GM12878 (cell line): ENCODE measurements at regions not wholly inside any gene's neighbourhood (a gene's known extent, or its start where the extent isn't known, plus 50 kb on each side); places are given as distances from the start of the nearest gene placed in this dataset.

Source experiments
- ATAC-seq: fragments of 200-7000 bp; cut with Tn5 transposase; 3 replicates; pipeline ENCODE4 v1.9.1; 2020; ENCODE audit warnings: mild to moderate bottlenecking, moderate library complexity
- BruUV-seq: library from RNA; stranded (reverse); fragments of 400-500 nt; replicated peaks from 2 replicates; lab custom pipeline; 2021; lab: Mats Ljungman, UMichigan
- CTCF ChIA-PET: fragments of 300-600 bp; sonication (Branson Sonifier 250); formaldehyde crosslinking; extraction: SDS; loops from one replicate; lab custom pipeline; 2021; ENCODE audit warnings: inconsistent platforms; lab: Yijun Ruan, JAX
- POLR2A ChIA-PET: fragments of 350-600 bp; formaldehyde crosslinking; extraction: SDS; loops from one replicate; lab custom pipeline; 2021; ENCODE audit warnings: inconsistent platforms; lab: Charles Lee
- RAD21 ChIA-PET: fragments of 300-600 bp; sonication (Branson Sonifier 250); formaldehyde crosslinking; loops from one replicate; lab custom pipeline; 2023; ENCODE audit warnings: antibody characterized with exemption; ENCODE audit not compliant: unreplicated experiment; lab: Charles Lee
- SMC1A ChIA-PET: fragments of 300-600 bp; sonication (Branson Sonifier 250); formaldehyde crosslinking; loops from one replicate; lab custom pipeline; 2023; ENCODE audit not compliant: unreplicated experiment, uncharacterized antibody; lab: Charles Lee
- DNase-seq: peaks from one replicate; pipeline ENCODE4 v3.0.0-alpha.2; 2011; ENCODE audit warnings: low read depth, low spot score
- FAIRE-seq: peaks from 3 replicates; lab custom pipeline; 2011; peaks lifted over from hg19 to GRCh38; lab: Jason Lieb, UNC
- H2AFZ ChIP-seq: 2 replicates; pipeline ENCODE4 v1.6.0; 2011; ENCODE audit warnings: low read depth, low read length, control low read depth; ENCODE audit not compliant: control insufficient read depth
- H3K27ac ChIP-seq: 2 replicates; pipeline ENCODE4 v1.5.1; 2011; ENCODE audit warnings: control low read depth; ENCODE audit not compliant: control insufficient read depth, insufficient read depth
- H3K27me3 ChIP-seq, 2 experiments: replicated peaks in 1 of 2; 2 replicates each; pipeline versions ENCODE4 v1.6.0 to v1.6.1; 2011; ENCODE audit warnings: low read length in 1 of 2; ENCODE audit not compliant: control insufficient read depth in 2 of 2, insufficient read depth in 2 of 2
- H3K36me3 ChIP-seq, 2 experiments: 2 replicates each; pipeline ENCODE4 v1.5.1; 2011; ENCODE audit warnings: low read length in 1 of 2; ENCODE audit not compliant: control insufficient read depth in 2 of 2, insufficient read depth in 2 of 2
- H3K4me1 ChIP-seq: 2 replicates; pipeline ENCODE4 v1.6.1; 2011; ENCODE audit warnings: mild to moderate bottlenecking, low read length, moderate library complexity, mixed read lengths; ENCODE audit not compliant: control insufficient read depth, insufficient read depth
- H3K4me2 ChIP-seq: 2 replicates; pipeline ENCODE4 v1.6.0; 2011; ENCODE audit warnings: control low read depth; ENCODE audit not compliant: control insufficient read depth, insufficient read depth
- H3K4me3 ChIP-seq: fragments of 200-600 bp; sonication (generic); 2 replicates; pipeline ENCODE4 v1.5.1; 2016
- H3K79me2 ChIP-seq: 2 replicates; pipeline ENCODE4 v1.6.0; 2011; ENCODE audit warnings: low read length; ENCODE audit not compliant: control insufficient read depth, insufficient read depth
- H3K9ac ChIP-seq: 2 replicates; pipeline ENCODE4 v1.8.0; 2011; ENCODE audit warnings: low read length, control low read depth, mixed read lengths; ENCODE audit not compliant: control insufficient read depth, insufficient read depth
- H3K9me3 ChIP-seq: replicated peaks from 3 replicates; pipeline ENCODE4 v1.5.1; 2011; ENCODE audit warnings: mild to moderate bottlenecking, low read length; ENCODE audit not compliant: control insufficient read depth, insufficient read depth
- H4K20me1 ChIP-seq: 2 replicates; pipeline ENCODE4 v1.6.0; 2011; ENCODE audit not compliant: control insufficient read depth, insufficient read depth
- ASH2L ChIP-seq: fragments of 300-600, 200-600 bp; sonication (generic); IDR thresholded peaks from 2 replicates; pipeline ENCODE4 v1.6.1; 2017; ENCODE audit warnings: low read depth, mild to moderate bottlenecking, borderline replicate concordance
- CBFB ChIP-seq: IDR thresholded peaks from 2 replicates; pipeline ENCODE4 v1.6.1; 2016; ENCODE audit warnings: antibody characterized with exemption, low read depth
- CEBPZ ChIP-seq: fragments of 150-350 bp; IDR thresholded peaks from 2 replicates; pipeline ENCODE4 v1.6.1; 2016; ENCODE audit warnings: low read depth, low read length
- EP300 ChIP-seq, 2 experiments: fragments of 150-350 bp in 1 of 2; IDR thresholded peaks; 2 replicates each; pipeline ENCODE4 v1.6.1; 2011 to 2012; ENCODE audit warnings: low read depth in 2 of 2, low read length in 2 of 2, borderline replicate concordance in 1 of 2, improper control_type of control experiment in 1 of 2, inconsistent platforms in 1 of 2; ENCODE audit not compliant: control insufficient read depth in 1 of 2
- JUNB ChIP-seq: IDR thresholded peaks from 2 replicates; pipeline ENCODE4 v1.6.1; 2016; ENCODE audit warnings: antibody characterized with exemption, mild to moderate bottlenecking
- MLLT1 ChIP-seq: fragments of 450-650 bp; IDR thresholded peaks from 2 replicates; pipeline ENCODE4 v1.6.1; 2016; ENCODE audit warnings: mild to moderate bottlenecking
- NFXL1 ChIP-seq: fragments of 450-650 bp; IDR thresholded peaks from 2 replicates; pipeline ENCODE4 v1.6.1; 2017; ENCODE audit warnings: antibody characterized with exemption, mild to moderate bottlenecking, borderline replicate concordance
- NR2F1 ChIP-seq: fragments of 450-650 bp; conservative IDR thresholded peaks from 2 replicates; pipeline ENCODE4 v1.6.1; 2017; ENCODE audit warnings: mild to moderate bottlenecking
- SIN3A ChIP-seq: IDR thresholded peaks from 2 replicates; pipeline ENCODE4 v1.6.1; 2012; ENCODE audit warnings: low read depth, low read length, improper control_type of control experiment
- SMAD5 ChIP-seq: IDR thresholded peaks from 2 replicates; pipeline ENCODE4 v1.6.1; 2016; ENCODE audit warnings: antibody characterized with exemption, low read depth
- STAT1 ChIP-seq: fragments of 450-650 bp; conservative IDR thresholded peaks from 2 replicates; pipeline ENCODE4 v1.6.1; 2014; ENCODE audit warnings: antibody characterized with exemption, mild to moderate bottlenecking
- ZBTB4 ChIP-seq: fragments of 450-650 bp; formaldehyde crosslinking; IDR thresholded peaks from 2 replicates; pipeline ENCODE4 v1.4.0; 2022; ENCODE audit warnings: mild to moderate bottlenecking, moderate library complexity
- ZNF622 ChIP-seq: fragments of 450-650 bp; IDR thresholded peaks from 2 replicates; pipeline ENCODE4 v1.6.1; 2017; ENCODE audit warnings: mild to moderate bottlenecking, inconsistent platforms
- WGBS: methylation state at CpG from one replicate; pipeline ENCODE4 v1.1.6; 2016; ENCODE audit warnings: low lambda C conversion rate; ENCODE audit not compliant: insufficient replicate concordance, insufficient coverage; ENCODE audit errors: missing lambda C conversion rate; 5-methylcytosine and 5-hydroxymethylcytosine counted together
- in situ Hi-C: fragments of 300-500 bp; cut with MboI; formaldehyde crosslinking; loops from 9 replicates; pipeline ENCODE4 v1.14.3; 2018; ENCODE audit warnings: mixed read lengths
- intact Hi-C: fragments of 100-400 bp; cut with micrococcal nuclease; formaldehyde crosslinking; loops from one replicate; pipeline ENCODE4 v1.14.2; 2022; ENCODE audit not compliant: unreplicated experiment

- TF ChIP-seq NR2F1 = no peak
- TF ChIP-seq CBFB = no peak
- no peak for TF ChIP-seq SMAD5
- TF ChIP-seq ASH2L = no peak
- no peak for TF ChIP-seq EP300 (IDR thresholded peaks at IDR 0.05; ENCODE audit: borderline replicate concordance in 1 of 2, control insufficient read depth in 1 of 2, low read depth in 2 of 2, low read length in 2 of 2)
- no peak for TF ChIP-seq ZBTB4 (CRISPR knock-in tag)
- no peak for TF ChIP-seq SIN3A
Observed at GRCh38 chr9:102845827-102846371, 149.2 kb upstream of the CYLC2 start (continued).

- in situ Hi-C loops (no loop called here), intact Hi-C loops (no loop called here)
- FAIRE-seq (no peak), ATAC-seq (no peak), DNase-seq (no peak)
- POLR2A ChIA-PET = no interaction called here
- Histone ChIP-seq H3K9me3 (no peaks in the 10 kb centered on the region), H3K4me2 (no peak overlapping the region), H3K9ac (no peak overlapping the region), H3K4me1 (no peaks in the 10 kb centered on the region), H3K27me3 (no peaks in the 10 kb centered on the region), H3K27ac (no peak overlapping the region), H3K79me2 (no peaks in the 10 kb centered on the region), H3K36me3 (no peaks in the 10 kb centered on the region), H2AFZ (no peak overlapping the region), H3K4me3 (no peak overlapping the region), H4K20me1 (no peaks in the 10 kb centered on the region)
- CTCF ChIA-PET = no interaction called here
- SMC1A ChIA-PET = no interaction called here
- 32% methylated on average over 2 of the region's 2 CpGs for WGBS
- RAD21 ChIA-PET = no interaction called here
- BruUV-seq = no TSS peak
- no peak for TF ChIP-seq STAT1
- TF ChIP-seq CEBPZ = no peak
- TF ChIP-seq JUNB = no peak
- TF ChIP-seq NFXL1 = no peak
- TF ChIP-seq MLLT1 = no peak
- TF ChIP-seq ZNF622 = no peak
Observed at GRCh38 chr9:102844716-102845115, 150.4 kb upstream of the CYLC2 start.
